ENCODE measurements at regions not wholly inside any gene's neighbourhood (a gene's known extent, or its start where the extent isn't known, plus 50 kb on each side); places are given as distances from the start of the nearest gene placed in this dataset.

DNA sequence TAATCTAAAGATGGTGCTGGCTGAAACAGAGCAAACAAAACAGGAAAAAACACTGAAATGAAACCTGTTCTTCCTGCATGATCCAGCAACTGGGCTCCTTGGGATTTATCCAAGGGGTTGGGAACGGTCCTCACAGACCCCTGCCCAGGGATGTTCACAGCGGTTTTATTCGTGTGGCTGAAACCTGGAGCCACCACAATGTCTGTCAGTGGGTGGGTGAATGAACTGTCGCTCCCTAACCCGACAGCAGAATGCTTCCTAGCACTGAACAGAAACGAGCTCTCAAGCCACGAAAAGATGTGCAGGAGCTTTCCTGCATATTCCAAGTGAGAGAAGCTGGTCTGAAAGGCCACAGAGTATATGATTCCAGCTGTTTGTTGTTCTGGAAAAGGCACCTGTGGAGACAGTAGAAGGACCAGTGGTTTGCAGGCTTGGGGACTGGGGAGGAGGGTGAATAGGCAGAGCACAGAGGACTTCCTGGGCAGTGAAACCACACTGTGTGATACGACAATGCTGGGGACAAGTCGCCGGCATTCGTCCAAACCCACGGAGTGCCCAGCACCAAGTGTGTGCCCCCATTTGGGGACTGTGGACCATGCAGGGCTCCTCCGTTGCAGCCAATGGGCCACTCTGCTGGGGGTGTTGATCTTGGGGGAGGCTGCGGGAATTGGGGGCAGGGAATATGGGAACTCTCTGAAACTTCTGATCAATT lies 73.9 kb downstream of the TEX29 start:
- DNase-seq, result no peak

GRCh38 chr13:111395511-111396393 lies 75.3 kb downstream of the TEX29 start:
- DNase-seq, result no peak

- no peak for DNase-seq
Measured at GRCh38 chr13:111396457-111396856, 76.0 kb downstream of the TEX29 start.

DNA sequence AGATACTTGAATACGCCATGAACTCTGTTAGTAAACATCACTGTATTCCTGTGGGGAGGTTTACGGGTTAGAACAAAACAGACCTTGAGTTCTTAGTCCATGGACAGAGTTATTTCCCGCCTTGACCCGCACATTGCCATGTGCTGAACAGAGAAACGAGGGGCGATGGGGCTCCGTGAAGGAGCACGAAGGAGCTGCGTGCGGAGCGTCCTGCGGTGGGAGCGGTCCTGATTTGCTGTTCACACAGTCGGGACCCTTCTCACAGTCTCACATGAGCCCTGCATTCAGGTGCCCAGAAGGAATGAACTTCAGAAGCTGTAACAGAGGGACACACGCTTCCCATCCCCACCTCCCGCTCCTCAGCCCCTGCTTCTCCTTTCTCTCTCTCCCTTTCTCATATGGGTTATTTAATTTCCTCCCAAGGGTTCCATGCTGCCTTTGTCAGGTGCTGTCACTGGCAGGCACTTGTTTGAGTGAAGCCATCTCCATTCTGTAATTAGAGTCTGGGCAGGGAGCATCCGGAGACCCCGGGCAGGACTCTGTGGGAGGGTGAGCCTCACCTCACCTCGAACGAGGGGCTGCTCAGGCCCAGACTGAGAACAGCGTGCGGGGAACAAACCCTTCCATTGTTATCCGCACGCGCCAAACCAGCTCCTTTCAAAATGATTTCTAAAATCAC lies 76.9 kb downstream of the TEX29 start:
- no peak for DNase-seq

GRCh38 chr13:111398196-111398595 lies 77.8 kb downstream of the TEX29 start:
- no peak for DNase-seq

GRCh38 chr13:111398715-111399299 lies 78.4 kb downstream of the TEX29 start:
- no peak for DNase-seq

DNA sequence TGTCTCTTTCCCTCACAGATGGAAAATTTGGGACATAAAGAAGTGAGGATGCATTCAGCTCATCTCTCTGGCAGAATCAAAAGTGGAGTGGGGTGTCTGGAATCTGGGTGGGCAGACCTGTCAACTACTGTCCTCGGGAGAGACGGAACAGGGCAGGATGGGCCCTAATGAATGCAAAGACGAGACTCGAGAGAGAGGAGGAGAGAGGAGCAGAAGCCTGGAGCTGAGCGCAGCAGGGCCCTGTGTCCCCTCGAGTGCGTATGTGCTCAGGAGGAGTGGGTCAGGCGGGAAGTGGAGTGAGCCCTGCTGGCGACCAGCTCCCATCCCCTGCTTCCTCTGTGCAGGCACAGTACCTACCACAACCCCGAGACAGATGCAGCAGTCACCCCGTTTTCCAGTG lies 78.9 kb downstream of the TEX29 start:
- DNase-seq, result no peak

DNA sequence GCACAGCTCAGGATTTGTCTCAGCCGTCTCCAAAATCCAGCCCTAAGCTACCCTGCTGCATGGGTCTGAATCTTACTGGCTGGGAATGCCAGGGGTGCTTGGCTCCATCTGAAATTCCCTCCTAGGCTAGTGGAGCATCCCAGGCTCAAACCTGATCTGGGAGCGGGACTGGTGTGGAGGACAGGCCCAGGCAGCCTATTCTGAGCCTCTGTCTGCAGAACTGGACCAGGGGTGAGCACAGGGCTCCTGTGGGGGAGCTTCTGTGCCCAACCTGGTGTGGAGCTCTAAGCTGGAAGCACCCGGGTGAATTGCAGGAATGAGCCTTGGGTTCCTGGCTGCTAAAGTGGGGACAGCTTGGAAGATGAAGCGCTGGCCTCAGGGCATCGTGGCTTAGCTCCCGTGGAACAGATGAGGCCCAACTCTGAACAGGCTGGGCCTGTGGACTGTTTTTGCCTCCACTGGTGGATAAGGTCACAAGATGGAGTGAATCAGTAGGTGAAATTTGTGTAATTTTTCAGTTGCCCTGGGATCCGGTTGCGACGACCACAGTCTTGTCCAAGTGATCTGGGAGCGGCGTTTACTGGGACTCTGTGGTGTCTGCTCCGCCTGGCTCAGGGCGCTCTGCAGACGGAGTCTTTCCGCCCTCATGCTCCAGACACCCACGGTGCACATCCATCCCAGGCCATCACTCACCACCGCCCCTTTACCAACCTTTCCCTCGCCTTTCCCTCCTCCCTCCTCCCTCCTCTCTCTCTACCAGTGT lies 79.5 kb downstream of the TEX29 start:
- DNase-seq, result no peak

DNA sequence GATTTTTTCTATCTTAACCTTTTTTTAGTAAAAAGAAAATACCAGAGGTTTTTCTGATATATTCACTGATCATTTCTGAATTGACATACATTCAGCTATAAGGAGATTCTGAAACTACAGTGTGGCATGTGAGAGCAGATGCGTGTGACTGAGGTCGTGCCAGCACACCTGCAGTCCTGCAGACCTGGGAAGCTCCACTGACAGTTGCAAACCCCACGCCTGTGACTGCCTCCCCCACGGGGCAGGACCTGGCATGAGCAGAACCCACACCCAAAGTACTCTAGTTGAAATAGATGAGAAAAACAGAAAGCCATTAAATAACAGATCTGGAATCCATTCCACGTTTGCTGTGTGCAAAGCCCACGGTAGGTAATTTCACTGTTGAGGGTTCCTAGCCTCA lies 80.7 kb downstream of the TEX29 start:
- DNase-seq, result no peak

- DNase-seq, result no peak
Measured at GRCh38 chr13:111401755-111402154, 81.3 kb downstream of the TEX29 start.

GRCh38 chr13:111402441-111402840 lies 82.0 kb downstream of the TEX29 start:
- no peak for DNase-seq

DNA sequence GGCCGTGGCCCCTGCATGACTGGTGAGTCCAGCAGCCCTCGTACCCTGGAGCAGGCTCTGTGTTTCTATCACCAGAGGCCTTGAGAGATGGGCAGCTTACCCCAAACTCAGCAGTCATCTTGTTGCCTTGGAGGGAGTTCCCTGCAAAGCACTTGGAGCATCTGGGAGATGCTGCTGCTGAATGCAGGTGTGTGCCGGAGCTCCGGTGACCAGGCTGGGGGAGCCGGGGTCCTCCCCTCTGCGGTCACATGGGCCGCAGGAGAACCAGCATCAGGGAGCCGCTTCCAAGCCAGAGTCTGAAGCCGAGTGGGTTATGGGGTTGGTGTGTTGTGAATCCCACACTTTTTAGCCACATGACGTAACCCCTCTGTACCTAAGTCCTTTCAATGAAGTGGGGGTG lies 82.8 kb downstream of the TEX29 start:
- DNase-seq, result no peak

GRCh38 chr13:111404746-111405145 lies 84.3 kb downstream of the TEX29 start:
- no peak for DNase-seq

DNA sequence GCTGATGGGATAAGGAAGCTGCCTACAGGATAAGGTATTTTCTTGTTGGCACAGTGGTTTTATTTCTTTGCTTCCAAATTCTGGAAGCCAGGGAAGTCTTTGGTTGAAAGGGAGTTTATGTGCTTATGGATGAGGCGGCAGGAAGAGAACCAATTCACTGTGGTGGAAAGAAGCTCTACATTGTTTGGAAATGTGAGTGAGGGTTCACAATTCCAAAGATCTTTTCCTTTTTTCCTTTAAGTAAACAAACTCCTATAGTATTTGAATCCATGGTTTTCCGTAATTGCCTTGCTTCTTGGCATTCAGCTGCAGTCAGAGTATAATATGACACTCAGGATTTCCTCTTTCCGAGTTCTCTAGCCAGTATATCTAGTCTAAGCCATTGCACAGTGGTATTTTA lies 86.2 kb downstream of the TEX29 start:
- DNase-seq, result no peak

- DNase-seq, result no peak
Measured at GRCh38 chr13:111407381-111408131, 87.1 kb downstream of the TEX29 start.

DNA sequence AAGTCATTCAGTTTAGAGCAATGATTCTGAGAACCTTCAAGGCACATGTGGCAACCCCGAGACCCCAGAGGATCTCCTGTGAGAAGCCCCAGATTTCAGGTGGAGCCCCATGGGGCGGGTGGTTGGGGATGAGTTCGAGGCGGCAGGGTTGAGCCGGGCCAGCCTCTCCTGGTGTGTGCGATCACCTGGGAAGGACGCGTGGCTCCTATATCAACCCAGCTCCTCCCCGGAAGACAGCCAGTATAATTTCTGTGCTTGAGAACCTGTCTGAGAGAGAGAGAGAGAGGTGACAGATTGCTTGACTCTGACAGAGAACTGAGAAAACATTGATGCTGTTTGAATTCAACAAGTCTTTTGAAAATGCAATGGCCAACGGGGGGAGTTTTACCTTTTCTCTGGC lies 89.0 kb downstream of the TEX29 start:
- DNase-seq, result no peak

GRCh38 chr13:111410232-111411021 lies 90.0 kb downstream of the TEX29 start:
- no peak for DNase-seq

DNA sequence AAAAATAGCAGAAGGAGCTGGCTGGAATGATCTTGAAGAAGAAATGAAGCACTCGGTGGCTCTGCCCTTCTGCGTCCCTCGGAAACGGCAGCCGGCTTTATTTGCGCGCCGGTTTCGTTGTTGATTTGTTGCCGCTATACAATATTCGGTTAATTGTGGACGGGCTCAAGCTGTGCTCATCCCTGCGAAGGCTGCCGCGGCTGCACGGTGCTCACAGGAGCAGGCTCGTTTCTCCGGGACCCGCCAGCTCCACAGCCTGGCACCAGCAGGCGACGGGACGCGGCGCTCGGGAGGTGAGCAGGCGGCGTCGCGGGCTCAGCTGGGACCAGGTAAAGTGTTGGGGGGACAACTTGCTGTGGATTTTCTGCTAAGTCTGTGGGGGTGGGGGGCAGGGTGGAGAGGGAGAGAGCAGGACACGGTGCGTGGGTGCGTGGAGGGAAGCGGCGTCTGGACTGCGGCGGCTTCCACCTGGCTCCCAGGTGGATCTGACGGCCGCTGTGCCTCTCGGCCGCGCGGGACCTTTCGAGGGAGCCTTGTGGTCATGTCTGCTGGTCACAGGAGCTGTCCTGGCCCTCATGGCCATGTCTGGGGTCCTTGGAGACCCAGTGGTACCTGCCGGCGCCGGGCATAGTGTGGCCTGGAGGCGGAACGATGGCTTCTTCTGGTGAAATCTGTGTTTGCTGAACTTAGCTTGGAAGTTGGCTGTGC lies 90.9 kb downstream of the TEX29 start:
- no peak for DNase-seq

- DNase-seq, result no peak
Measured at GRCh38 chr13:111411919-111412650, 91.6 kb downstream of the TEX29 start.
